A673 (cell line): ENCODE measurements at regions not wholly inside any gene's neighbourhood (a gene's known extent, or its start where the extent isn't known, plus 50 kb on each side); places are given as distances from the start of the nearest gene placed in this dataset.

Experiments
- CTCF ChIP-seq: fragments of 300-800, 200-600 bp; sonication (generic); conservative IDR thresholded peaks from 2 replicates; pipeline ENCODE4 v1.5.1; 2017; ENCODE audit warnings: low read depth, mild to moderate bottlenecking, antibody characterized with exemption, low read length, moderate library complexity, mixed read lengths
- EZH2 ChIP-seq: fragments of 200-600 bp; sonication (generic); IDR thresholded peaks from 2 replicates; pipeline ENCODE4 v1.6.1; 2017; ENCODE audit warnings: borderline replicate concordance, low read depth, mild to moderate bottlenecking, mixed read lengths, antibody characterized with exemption, low read length; ENCODE audit not compliant: poor library complexity, severe bottlenecking

- peak; percentile 51 for TF ChIP-seq CTCF
- TF ChIP-seq EZH2 = no peak
Observed at GRCh38 chr1:30427545-30427944, 295.8 kb downstream of the MATN1 start.
